SK-N-SH treated with all-trans-retinoic acid at 6 μM for 48 hours (cell line): ENCODE measurements at regions not wholly inside any gene's neighbourhood (a gene's known extent, or its start where the extent isn't known, plus 50 kb on each side); places are given as distances from the start of the nearest gene placed in this dataset.

Source experiments
- ATAC-seq: fragments of 200-7000 bp; cut with Tn5 transposase; 3 replicates; pipeline ENCODE4 v1.9.1; 2020; ENCODE audit warnings: mild to moderate bottlenecking, moderate library complexity
- ARNTL ChIP-seq: fragments of 450-650 bp; formaldehyde crosslinking; IDR thresholded peaks from 2 replicates; pipeline ENCODE4 v1.5.0; 2020; ENCODE audit warnings: low read depth, mild to moderate bottlenecking, moderate library complexity, borderline replicate concordance
- BACH2 ChIP-seq: fragments of 250-450 bp; sonication (Bioruptor Pico); IDR thresholded peaks from 2 replicates; pipeline ENCODE4 v1.9.0; 2021; ENCODE audit warnings: mild to moderate bottlenecking, borderline replicate concordance
- CREB5 ChIP-seq: fragments of 250-450 bp; sonication (Bioruptor Pico); IDR thresholded peaks from 2 replicates; pipeline ENCODE4 v1.5.1; 2020; ENCODE audit warnings: low read depth, mild to moderate bottlenecking, moderate library complexity
- CSDC2 ChIP-seq: fragments of 250-450 bp; sonication (Bioruptor Pico); IDR thresholded peaks from 2 replicates; pipeline ENCODE4 v1.5.0; 2020; ENCODE audit warnings: mild to moderate bottlenecking, moderate library complexity
- CSRNP3 ChIP-seq: fragments of 250-450 bp; sonication (Bioruptor Pico); IDR thresholded peaks from 2 replicates; pipeline ENCODE4 v1.5.1; 2021; ENCODE audit warnings: mild to moderate bottlenecking, moderate library complexity
- ESRRG ChIP-seq: fragments of 250-450 bp; sonication (Bioruptor Pico); IDR thresholded peaks from 2 replicates; pipeline ENCODE4 v1.6.1; 2021; ENCODE audit warnings: mild to moderate bottlenecking
- GLIS3 ChIP-seq: fragments of 250-450 bp; sonication (Bioruptor Pico); IDR thresholded peaks from 2 replicates; pipeline ENCODE4 v1.5.0; 2020; ENCODE audit warnings: mild to moderate bottlenecking, moderate library complexity
- ISL1 ChIP-seq: fragments of 250-450 bp; sonication (Bioruptor Pico); IDR thresholded peaks from 2 replicates; pipeline ENCODE4 v2.1.2; 2022; ENCODE audit warnings: mild to moderate bottlenecking, moderate library complexity
- PATZ1 ChIP-seq: fragments of 250-450 bp; sonication (Bioruptor Pico); IDR thresholded peaks from 2 replicates; pipeline ENCODE4 v1.8.0; 2020; ENCODE audit warnings: mild to moderate bottlenecking, moderate library complexity, borderline replicate concordance
- POU6F1 ChIP-seq: fragments of 250-450 bp; sonication (Bioruptor Pico); IDR thresholded peaks from 2 replicates; pipeline ENCODE4 v1.8.0; 2021; ENCODE audit warnings: low read depth, mild to moderate bottlenecking, moderate library complexity, borderline replicate concordance
- RARB ChIP-seq: fragments of 250-450 bp; sonication (Bioruptor Pico); IDR thresholded peaks from 2 replicates; pipeline ENCODE4 v1.8.0; 2021; ENCODE audit warnings: mild to moderate bottlenecking, moderate library complexity
- TCF4 ChIP-seq: fragments of 250-450 bp; sonication (Bioruptor Pico); IDR thresholded peaks from 2 replicates; pipeline ENCODE4 v1.8.0; 2021; ENCODE audit warnings: mild to moderate bottlenecking, moderate library complexity, borderline replicate concordance
- TSHZ2 ChIP-seq: fragments of 250-450 bp; sonication (Bioruptor Pico); IDR thresholded peaks from 2 replicates; pipeline ENCODE4 v1.5.0; 2020; ENCODE audit warnings: mild to moderate bottlenecking, moderate library complexity
- ZFP3 ChIP-seq: fragments of 250-450 bp; sonication (Bioruptor Pico); IDR thresholded peaks from 2 replicates; pipeline ENCODE4 v1.5.0; 2020; ENCODE audit warnings: mild to moderate bottlenecking, moderate library complexity
- ZFP30 ChIP-seq: fragments of 450-650 bp; formaldehyde crosslinking; IDR thresholded peaks from 2 replicates; pipeline ENCODE4 v1.5.0; 2022; ENCODE audit warnings: mild to moderate bottlenecking, moderate library complexity
- ZNF565 ChIP-seq: fragments of 450-650 bp; formaldehyde crosslinking; conservative IDR thresholded peaks from 2 replicates; pipeline ENCODE4 v1.5.0; 2020; ENCODE audit warnings: low read depth, mild to moderate bottlenecking, moderate library complexity
- ZNF70 ChIP-seq: fragments of 450-650 bp; formaldehyde crosslinking; IDR thresholded peaks from 2 replicates; pipeline ENCODE4 v1.5.0; 2020; ENCODE audit warnings: mild to moderate bottlenecking, moderate library complexity
- ZNF8 ChIP-seq: fragments of 450-650 bp; formaldehyde crosslinking; IDR thresholded peaks from 2 replicates; pipeline ENCODE4 v1.5.0; 2020; ENCODE audit warnings: mild to moderate bottlenecking, moderate library complexity

- no peak for TF ChIP-seq PATZ1 (CRISPR knock-in tag)
- TF ChIP-seq CSDC2, result no peak
- TF ChIP-seq BACH2 (CRISPR knock-in tag), result no peak
- TF ChIP-seq ZFP30 (CRISPR knock-in tag), result no peak
- TF ChIP-seq CSRNP3, result no peak
- no peak for TF ChIP-seq ARNTL (CRISPR knock-in tag)
- TF ChIP-seq POU6F1 (CRISPR knock-in tag), result no peak
- no peak for TF ChIP-seq TCF4
- no peak for TF ChIP-seq TSHZ2
- TF ChIP-seq ISL1, result no peak
- no peak for TF ChIP-seq ESRRG (CRISPR knock-in tag)
- TF ChIP-seq, all 23 proteins: peak for 0
- no peak for ATAC-seq
These were observed 463.4 kb downstream of the MAFB start for GRCh38 chr20:40225596-40225995.

GRCh38 chr20:40223810-40224209 lies 465.2 kb downstream of the MAFB start:
- no peak for ATAC-seq
- TF ChIP-seq TCF4, result no peak
- no peak for TF ChIP-seq CSDC2
- TF ChIP-seq POU6F1 (CRISPR knock-in tag), result no peak
- no peak for TF ChIP-seq ZFP3 (CRISPR knock-in tag)
- no peak for TF ChIP-seq ZNF565
- no peak for TF ChIP-seq ISL1
- no peak for TF ChIP-seq ZNF8 (CRISPR knock-in tag)
- no peak for TF ChIP-seq TSHZ2
- no peak for TF ChIP-seq ARNTL (CRISPR knock-in tag)
- TF ChIP-seq ESRRG (CRISPR knock-in tag), result no peak
- TF ChIP-seq CREB5, result no peak
- no peak for TF ChIP-seq ZNF70
- no peak for TF ChIP-seq ZFP30 (CRISPR knock-in tag)
- TF ChIP-seq GLIS3 (CRISPR knock-in tag), result no peak
- no peak for TF ChIP-seq RARB (CRISPR knock-in tag)
